ENCODE measurements at regions not wholly inside any gene's neighbourhood (a gene's known extent, or its start where the extent isn't known, plus 50 kb on each side); places are given as distances from the start of the nearest gene placed in this dataset.

DNA sequence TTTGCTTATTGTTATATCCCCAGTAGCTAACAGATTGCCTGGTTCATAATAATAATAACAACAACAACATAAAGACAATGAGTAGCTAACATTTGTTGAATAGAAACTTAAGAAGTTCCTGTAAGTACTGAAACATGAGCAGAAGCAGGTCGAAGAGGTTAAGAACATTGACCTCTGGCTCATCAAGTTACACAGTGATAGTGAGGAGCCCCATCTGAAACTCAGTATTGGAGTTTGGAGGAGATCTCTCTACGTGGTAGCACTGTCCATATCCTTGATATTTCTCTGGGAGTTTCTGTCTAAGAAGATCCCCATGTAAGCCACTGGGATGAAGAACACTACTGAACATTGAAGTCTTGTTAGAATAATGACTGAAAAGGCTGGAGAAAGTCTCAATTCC, 600.4 kb downstream of the RFPL4B start:
- TF ChIP-seq, protein P1, sequence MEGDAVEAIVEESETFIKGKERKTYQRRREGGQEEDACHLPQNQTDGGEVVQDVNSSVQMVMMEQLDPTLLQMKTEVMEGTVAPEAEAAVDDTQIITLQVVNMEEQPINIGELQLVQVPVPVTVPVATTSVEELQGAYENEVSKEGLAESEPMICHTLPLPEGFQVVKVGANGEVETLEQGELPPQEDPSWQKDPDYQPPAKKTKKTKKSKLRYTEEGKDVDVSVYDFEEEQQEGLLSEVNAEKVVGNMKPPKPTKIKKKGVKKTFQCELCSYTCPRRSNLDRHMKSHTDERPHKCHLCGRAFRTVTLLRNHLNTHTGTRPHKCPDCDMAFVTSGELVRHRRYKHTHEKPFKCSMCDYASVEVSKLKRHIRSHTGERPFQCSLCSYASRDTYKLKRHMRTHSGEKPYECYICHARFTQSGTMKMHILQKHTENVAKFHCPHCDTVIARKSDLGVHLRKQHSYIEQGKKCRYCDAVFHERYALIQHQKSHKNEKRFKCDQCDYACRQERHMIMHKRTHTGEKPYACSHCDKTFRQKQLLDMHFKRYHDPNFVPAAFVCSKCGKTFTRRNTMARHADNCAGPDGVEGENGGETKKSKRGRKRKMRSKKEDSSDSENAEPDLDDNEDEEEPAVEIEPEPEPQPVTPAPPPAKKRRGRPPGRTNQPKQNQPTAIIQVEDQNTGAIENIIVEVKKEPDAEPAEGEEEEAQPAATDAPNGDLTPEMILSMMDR (IDR thresholded peaks at IDR 0.05) = no peak
- no peak for TF ChIP-seq POLR2AphosphoS5 (IDR thresholded peaks at IDR 0.05)
- TF ChIP-seq POLR2A (IDR thresholded peaks at IDR 0.05) = no peak
